NCI-H2196 (cell line): ENCODE measurements at regions not wholly inside any gene's neighbourhood (a gene's known extent, or its start where the extent isn't known, plus 50 kb on each side); places are given as distances from the start of the nearest gene placed in this dataset.
"Not testable (repeated sequence)": the region's sequence is repeated elsewhere in the genome, so short reads cannot be mapped to it uniquely, and the experiment has no call there.

Experiments
- DNase-seq: peaks from one replicate; lab custom pipeline; 2025; ENCODE audit not compliant: unreplicated experiment; lab: John Stamatoyannopoulos, UW

DNA sequence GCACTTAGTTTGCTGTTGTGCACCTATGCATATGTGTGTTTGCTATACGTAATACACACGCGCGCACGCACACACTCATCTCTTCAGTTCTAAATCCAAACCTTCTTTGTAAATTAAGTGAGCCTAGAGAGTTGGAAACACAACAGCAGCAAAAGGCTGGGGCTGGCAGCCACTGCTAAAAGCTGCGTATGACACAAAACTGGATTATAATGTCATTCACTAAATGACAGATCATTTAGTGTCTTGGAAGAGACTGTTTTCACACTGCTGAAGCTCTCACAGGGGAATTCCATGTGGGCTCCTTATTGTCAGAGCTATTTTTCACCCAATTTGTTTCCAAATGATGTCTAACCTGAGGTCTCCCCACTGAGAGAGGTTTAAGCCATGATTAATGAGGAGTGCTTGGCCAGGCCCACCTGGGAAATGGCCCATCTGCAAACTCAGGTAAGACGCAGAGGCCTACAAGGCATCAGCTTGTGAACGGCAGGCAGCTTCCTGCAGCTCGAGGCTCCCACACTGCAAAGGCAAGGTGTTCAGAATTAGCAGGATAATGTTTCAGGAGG, 94.2 kb downstream of the OLIG3 start:
- no peak for DNase-seq

- no peak for DNase-seq
Measured at GRCh38 chr6:137395316-137395715, 98.9 kb downstream of the OLIG3 start.

DNA sequence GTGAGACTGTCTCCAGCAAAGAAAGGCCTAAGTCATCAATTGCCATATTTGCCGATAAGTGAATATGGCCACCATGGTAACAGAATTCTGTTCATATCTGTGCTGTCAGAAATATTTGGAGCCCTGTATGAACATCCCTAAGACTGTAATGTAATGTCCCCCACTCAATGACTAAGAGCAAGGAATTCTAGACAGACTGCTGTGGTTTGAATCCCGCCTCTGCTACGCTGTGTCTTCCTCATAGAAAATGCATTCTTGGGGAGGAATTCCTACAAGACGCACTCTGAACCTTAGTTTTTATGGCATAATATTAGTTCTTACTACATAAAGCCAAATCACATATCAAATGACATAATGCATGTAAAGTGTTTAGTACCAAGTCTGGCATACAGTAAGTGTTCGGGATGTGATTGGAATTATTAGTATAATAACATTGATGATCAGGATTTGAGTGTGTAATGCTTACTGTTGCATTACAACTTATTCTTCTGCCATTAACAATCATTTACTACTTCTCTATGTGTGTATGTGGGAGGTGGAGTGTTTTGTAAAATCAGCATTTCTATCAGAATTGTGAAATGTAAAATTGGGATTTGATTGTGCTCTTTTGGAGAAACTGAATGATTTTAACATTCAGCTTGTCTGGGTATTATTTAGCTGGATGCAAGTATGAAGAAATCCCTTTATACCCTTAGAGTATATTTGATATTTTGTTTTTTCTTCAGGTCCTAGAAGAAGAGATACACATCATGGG, 103.0 kb downstream of the OLIG3 start:
- no peak for DNase-seq

- no peak for DNase-seq
Measured at GRCh38 chr6:137390334-137390733, 103.9 kb downstream of the OLIG3 start.

DNA sequence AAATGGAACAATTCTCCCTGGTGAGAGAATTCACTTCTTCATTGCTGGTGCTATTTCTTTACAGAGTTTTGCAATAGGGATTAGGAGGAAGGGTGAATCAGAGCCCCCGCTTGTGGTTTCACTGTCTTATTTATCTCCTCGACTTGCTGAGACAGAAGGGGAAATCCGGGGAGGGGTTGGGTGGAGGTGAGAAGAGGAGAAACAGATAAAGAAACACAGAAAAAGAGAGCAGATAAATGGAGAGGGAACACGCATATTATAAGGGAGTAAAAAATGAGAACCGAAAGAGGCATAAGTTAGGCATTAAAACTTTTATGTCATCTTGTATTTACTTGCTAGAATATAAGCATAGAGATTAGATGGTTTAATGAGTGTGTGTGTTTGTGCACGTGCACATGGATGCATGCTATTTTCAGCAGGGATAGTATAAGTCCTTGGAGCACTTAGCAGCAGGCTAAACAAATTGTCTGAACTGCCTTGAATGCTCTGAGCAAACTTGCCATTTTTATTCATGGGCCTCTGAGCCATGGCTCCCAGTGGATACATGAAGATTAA, 105.0 kb downstream of the OLIG3 start:
- no peak for DNase-seq

DNA sequence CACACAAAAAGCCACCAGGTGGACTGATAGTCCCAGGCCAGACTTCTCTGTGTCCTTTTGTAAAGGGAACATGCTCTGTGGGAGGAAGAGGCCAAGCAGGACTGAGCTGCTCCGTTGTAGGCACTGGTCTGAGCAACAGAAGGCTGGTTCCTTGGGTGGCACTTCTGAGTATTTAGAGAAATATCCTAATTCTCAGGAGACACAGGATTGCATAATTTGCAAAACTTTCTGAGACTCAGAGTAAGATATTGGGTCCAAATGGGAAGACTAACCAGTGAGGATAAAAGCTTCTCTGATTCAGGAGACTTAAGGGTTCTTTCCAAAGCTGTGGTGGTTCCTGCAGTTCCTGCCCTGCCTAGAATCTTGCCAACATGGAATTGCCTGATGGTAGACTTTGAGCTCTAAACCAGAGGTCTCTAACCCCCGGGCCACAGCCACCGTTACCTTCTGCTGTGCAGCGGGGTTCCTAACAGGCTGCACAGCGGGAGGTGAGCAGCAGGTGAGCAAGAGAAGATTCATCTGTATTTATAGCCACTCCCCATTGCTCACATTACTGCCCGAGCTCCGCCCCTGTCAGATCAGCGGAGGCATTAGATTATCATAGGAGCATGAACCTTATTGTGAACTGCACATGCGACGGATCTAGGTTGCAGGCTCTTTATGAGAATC, 107.0 kb downstream of the OLIG3 start:
- DNase-seq = no peak

- DNase-seq = not testable (repeated sequence)
Measured at GRCh38 chr6:137383287-137383686, 110.9 kb downstream of the OLIG3 start.

GRCh38 chr6:137378090-137378369, 116.2 kb downstream of the OLIG3 start:
- no peak for DNase-seq

DNA sequence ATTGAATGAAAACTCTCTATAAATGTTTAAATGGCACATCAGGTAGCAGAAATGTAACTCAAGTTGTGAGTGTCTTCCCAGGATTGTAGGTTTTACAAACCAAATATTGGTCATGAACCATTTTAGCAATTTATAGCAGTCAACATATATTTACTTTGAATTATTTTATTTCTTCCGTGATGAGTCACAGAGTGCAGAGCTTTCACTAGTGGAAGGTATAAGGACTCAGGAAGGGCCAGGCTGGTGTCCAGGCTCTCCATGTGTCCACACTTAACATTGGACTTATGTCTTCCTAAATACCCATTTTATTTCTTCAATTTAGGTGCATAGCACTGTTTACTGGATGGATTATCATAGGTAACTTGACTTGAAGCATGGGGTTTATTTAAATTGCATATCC, 120.9 kb downstream of the OLIG3 start:
- no peak for DNase-seq

GRCh38 chr6:137372532-137372931, 121.7 kb downstream of the OLIG3 start:
- DNase-seq = no peak

- DNase-seq = no peak
Measured at GRCh38 chr6:137371634-137372016, 122.6 kb downstream of the OLIG3 start.

DNA sequence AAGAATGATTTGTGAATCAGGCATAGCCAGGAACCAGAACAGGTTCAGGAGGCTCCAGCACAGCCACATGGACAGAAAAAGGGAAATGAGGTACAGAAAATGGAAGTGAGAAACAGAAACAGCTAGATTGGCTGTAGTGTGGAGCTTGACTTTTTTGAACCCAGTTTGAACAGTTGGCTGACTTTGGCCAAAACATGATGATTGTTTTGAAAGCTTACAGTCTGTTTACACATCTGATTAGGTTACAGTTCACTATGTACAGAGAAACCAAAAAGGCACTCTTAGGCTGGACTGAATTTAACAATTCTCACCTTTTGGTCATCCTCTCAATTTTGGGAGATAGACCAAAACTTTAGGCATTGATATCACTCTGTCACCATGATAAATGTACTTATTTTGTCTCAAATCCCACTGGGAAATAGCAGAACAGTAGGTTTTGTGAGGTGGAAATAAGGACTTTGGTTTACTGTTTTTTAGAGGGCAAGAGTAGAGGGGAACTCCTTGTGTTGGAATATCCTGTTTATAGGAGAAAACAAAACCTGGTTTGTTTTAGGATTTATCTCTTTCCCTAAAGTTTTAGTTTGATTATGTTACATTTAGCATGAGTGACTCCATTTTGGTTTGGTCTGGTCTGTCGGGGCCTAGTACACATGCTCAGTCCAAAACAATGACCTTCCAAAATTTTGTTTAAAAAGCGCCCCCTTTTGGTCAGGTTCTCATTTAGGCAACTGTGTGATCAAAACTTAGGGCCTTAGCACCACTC, 123.1 kb downstream of the OLIG3 start:
- DNase-seq = peak; percentile 11

- no peak for DNase-seq
Measured at GRCh38 chr6:137369136-137369535, 125.1 kb downstream of the OLIG3 start.

DNA sequence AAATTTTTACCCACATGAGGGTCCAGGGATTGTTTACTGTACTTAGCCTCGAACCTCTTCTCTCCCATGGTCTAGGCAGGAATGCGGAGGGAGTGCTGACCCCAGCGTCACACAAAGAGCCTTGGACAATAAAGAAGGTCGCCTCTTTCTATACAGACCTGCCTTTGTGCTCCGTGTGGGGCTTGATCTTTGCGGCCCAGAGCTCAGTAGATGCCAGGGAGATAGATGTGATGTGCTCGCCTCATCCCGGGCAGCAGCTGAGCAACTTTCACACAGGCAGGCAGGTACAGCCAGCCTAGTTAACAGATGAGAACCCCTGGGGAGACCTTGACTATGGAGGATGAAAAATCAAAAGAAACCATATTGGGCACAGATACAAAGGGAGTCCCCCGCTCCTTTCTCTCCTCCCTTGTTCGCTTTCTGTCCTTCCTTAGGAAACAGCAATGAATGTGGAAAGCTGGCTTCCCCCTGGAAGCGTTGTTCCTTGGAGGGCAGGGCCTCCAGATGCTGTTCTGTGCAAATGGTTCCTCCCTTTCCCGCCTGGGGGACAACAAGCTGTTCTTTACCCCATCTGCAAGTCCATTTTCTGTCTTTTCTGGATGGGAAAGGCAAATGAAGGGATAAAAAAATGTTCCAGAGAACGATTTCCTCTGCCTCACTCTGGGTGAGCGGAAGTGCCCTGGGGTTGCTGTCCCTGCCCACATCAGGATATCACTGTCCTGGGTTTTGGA, 128.3 kb downstream of the OLIG3 start:
- DNase-seq = no peak

- DNase-seq = no peak
Measured at GRCh38 chr6:137363805-137364138, 130.4 kb downstream of the OLIG3 start.

GRCh38 chr6:137362878-137363804, 131.1 kb downstream of the OLIG3 start:
- no peak for DNase-seq

DNA sequence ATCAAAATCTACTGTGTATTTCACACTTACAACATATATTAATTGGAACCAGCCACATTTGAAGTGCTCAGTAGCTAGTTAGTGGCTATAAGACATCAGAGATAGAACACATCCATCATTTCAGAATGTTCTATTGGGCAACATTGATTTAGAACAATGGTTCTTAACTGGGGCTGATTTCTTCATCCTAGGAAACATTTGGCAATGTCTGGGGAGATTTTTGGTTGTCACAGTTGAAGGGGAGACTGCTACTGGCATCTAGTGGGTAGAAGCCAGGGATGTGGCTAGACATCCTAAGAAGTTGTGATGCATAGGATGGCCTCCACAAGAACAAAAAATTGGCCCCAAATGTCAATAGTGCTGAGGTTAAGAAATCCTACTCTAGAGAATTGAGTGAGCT, 132.5 kb downstream of the OLIG3 start:
- DNase-seq = no peak

- DNase-seq = peak; percentile 8
Measured at GRCh38 chr6:137358273-137358672, 135.9 kb downstream of the OLIG3 start.

DNA sequence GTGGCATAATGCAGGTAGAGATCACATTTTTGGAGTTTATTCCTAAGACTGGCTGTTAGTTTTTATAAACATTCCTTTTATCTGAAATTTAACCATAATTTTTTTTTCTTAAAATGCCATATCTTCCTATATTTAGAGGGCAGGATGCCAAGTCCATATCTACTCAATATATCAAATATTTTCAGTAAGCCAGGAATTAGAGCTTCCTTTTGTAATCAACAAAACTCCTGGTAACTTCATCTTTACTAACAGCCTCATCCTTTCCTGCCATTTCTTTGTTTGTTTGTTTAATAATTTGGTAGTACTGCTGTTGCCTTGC, 136.3 kb downstream of the OLIG3 start:
- DNase-seq = no peak

GRCh38 chr6:137357263-137357947, 136.8 kb downstream of the OLIG3 start:
- DNase-seq = no peak
